Choroid plexus epithelial cell (primary cell): ENCODE measurements at regions not wholly inside any gene's neighbourhood (a gene's known extent, or its start where the extent isn't known, plus 50 kb on each side); places are given as distances from the start of the nearest gene placed in this dataset.

Experiments used
- DNase-seq: peaks from one replicate; pipeline ENCODE4 v3.0.0-alpha.2; 2010; ENCODE audit warnings: low read depth
- H3K4me3 ChIP-seq: 2 replicates; pipeline ENCODE4 v1.5.1; 2011; ENCODE audit warnings: low read depth, mild to moderate bottlenecking, control low read depth, low read length, moderate library complexity
- CTCF ChIP-seq: conservative IDR thresholded peaks from 2 replicates; pipeline ENCODE4 v1.5.1; 2011; ENCODE audit warnings: low read depth, mild to moderate bottlenecking, control low read depth, inconsistent platforms, low read length, moderate library complexity

GRCh38 chr18:7492385-7492784 is 74.7 kb upstream of the PTPRM start:
- DNase-seq: no peak
- TF ChIP-seq CTCF: no peak
- H3K4me3 ChIP-seq: no peak overlapping the region

- no peak overlapping the region for H3K4me3 ChIP-seq
- no peak for DNase-seq
- TF ChIP-seq CTCF: no peak
Measured at GRCh38 chr18:7497081-7497480, 70.0 kb upstream of the PTPRM start.

- TF ChIP-seq CTCF: no peak
- no peak overlapping the region for H3K4me3 ChIP-seq
- DNase-seq: no peak
Measured at GRCh38 chr18:7511106-7511505, 56.0 kb upstream of the PTPRM start.

GRCh38 chr18:7512348-7512747 is 54.8 kb upstream of the PTPRM start:
- H3K4me3 ChIP-seq: no peak overlapping the region
- no peak for TF ChIP-seq CTCF
- DNase-seq: no peak

GRCh38 chr18:7512990-7513389 is 54.1 kb upstream of the PTPRM start:
- DNase-seq: no peak
- H3K4me3 ChIP-seq: no peak overlapping the region
- TF ChIP-seq CTCF: no peak

GRCh38 chr18:7514796-7515440 is 52.2 kb upstream of the PTPRM start:
- TF ChIP-seq CTCF: no peak
- no peak overlapping the region for H3K4me3 ChIP-seq
- no peak for DNase-seq
